Astrocyte of the cerebellum (primary cell): ENCODE measurements at regions not wholly inside any gene's neighbourhood (a gene's known extent, or its start where the extent isn't known, plus 50 kb on each side); places are given as distances from the start of the nearest gene placed in this dataset.

Experiments
- DNase-seq: peaks from one replicate; pipeline ENCODE4 v3.0.0-alpha.2; 2011; ENCODE audit warnings: low read depth
- H3K4me3 ChIP-seq: 2 replicates; pipeline ENCODE4 v1.5.1; 2011; ENCODE audit warnings: mild to moderate bottlenecking, low read depth, low read length, moderate library complexity
- in situ Hi-C: cut with HindIII; loops from 2 replicates; pipeline ENCODE4 v1.10.0; 2017; ENCODE audit warnings: low sequenced_read_pairs
- TF ChIP-seq, protein P1 (sequence below): IDR thresholded peaks from 2 replicates; pipeline ENCODE4 v1.5.1; 2012; ENCODE audit warnings: low read length, low read depth, moderate library complexity, mild to moderate bottlenecking; ENCODE audit errors: missing control alignments

DNA sequence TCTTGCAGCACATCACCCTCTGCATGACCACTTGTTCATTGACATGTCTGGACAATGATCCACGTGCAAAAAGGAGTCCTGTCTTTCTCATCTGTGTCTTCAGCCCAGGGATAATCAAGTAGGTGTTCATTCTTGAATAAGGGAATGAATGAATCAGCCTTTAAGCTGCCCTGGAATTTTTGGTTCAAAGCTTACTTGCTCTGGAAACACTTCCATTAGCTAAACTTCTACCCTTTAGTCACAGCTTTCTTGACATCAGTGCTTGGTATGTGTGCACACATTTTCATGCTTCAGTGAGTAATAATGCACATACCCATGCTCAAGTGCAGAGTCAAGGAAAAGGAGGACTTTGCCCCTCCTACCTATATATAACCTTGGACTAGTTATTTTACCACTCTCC, 103.0 kb upstream of the CDH13 start:
- TF ChIP-seq, protein P1, sequence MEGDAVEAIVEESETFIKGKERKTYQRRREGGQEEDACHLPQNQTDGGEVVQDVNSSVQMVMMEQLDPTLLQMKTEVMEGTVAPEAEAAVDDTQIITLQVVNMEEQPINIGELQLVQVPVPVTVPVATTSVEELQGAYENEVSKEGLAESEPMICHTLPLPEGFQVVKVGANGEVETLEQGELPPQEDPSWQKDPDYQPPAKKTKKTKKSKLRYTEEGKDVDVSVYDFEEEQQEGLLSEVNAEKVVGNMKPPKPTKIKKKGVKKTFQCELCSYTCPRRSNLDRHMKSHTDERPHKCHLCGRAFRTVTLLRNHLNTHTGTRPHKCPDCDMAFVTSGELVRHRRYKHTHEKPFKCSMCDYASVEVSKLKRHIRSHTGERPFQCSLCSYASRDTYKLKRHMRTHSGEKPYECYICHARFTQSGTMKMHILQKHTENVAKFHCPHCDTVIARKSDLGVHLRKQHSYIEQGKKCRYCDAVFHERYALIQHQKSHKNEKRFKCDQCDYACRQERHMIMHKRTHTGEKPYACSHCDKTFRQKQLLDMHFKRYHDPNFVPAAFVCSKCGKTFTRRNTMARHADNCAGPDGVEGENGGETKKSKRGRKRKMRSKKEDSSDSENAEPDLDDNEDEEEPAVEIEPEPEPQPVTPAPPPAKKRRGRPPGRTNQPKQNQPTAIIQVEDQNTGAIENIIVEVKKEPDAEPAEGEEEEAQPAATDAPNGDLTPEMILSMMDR = no peak
- no peak for DNase-seq
- no peak overlapping the region for H3K4me3 ChIP-seq
- in situ Hi-C loops = no loop called here

DNA sequence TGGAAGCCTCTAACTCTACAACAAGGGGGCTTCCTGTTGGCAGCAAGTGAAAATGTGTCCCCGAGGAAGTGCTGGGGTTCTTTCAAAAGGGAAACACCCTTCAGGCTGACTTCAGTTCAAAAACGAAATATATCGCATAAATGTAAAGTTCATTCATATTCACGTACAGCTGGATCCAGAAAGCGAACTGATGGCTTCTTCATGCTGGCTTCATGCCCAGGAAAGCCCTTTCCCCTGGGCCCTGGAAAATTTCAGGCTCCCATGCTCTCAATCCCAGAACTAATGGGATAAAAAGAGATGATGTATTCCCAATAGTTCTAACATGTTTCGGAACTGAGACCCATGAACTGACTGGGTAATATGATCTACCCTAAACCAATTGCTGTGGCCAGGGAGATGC, 104.7 kb upstream of the CDH13 start:
- in situ Hi-C loops = no loop called here
- DNase-seq = no peak
- TF ChIP-seq, protein P1 = no peak
- H3K4me3 ChIP-seq = no peak overlapping the region

DNA sequence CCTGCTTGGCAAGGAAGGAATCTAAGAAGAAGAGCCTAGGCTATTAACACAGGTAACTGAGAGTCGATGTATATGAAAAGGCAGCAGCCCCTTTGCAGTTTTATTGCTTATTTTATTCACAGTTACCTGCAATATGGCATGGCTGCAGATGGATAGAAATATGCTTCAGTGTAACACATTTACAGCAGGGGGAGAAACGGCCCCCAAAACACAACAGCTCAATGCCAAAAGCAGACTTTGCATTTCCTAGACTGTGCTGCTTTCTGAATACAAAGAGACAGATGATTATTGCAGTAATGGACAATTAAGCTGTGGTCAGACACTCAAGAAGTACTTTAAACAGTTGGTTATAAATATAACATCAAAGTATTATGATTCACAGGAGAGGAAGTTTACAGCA, 108.0 kb upstream of the CDH13 start:
- in situ Hi-C loops = no loop called here
- DNase-seq = no peak
- TF ChIP-seq, protein P1 = no peak

DNA sequence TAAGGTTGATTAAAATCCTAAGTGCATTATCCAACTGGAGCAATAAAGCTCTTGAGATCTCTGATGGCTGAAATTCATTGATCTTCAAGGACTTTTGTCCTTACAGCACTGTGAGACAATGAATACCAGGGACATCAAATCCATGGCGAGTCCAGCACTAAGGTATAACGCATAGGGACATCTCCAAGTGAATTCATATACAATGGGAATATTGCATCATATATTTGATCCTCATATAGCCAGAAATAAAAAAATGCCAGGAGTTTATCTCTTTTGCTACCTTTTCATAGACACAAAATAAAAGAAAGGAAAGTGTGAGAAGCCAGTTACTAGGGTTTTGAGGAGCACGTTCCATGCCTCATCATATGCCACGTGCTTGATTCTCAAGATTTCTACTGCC, 112.5 kb upstream of the CDH13 start:
- DNase-seq = no peak
- H3K4me3 ChIP-seq = no peak overlapping the region
- in situ Hi-C loops = no loop called here
- TF ChIP-seq, protein P1 = no peak

More for the DNA sequence above, 108.0 kb upstream of the CDH13 start:
- no peak overlapping the region for H3K4me3 ChIP-seq

DNA sequence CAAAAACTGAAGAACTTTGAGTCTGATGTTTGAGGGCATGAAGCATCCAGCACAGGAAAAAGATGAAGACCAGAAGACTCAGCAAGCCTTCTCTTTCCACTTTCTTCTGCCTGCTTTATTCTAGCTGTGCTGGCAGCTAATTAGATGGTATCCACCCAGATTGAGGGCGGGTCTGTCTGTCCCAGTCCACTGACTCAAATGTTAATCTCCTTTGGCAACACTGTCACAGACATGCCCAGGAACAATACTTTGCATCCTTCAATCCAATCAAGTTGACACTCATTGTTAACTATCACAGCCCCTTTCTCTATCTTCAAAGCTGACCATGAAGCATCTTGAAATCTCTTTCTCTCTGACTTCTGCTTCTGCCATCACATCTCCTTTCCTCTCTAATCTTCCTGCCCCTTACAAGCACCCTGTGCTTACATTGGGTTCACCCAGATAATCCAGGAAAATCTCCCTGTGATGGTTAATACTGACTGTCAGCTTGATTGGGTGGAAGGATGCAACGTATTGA, 115.9 kb upstream of the CDH13 start:
- no peak for DNase-seq
- in situ Hi-C loops = no loop called here
- no peak overlapping the region for H3K4me3 ChIP-seq
- TF ChIP-seq, protein P1 = no peak

DNA sequence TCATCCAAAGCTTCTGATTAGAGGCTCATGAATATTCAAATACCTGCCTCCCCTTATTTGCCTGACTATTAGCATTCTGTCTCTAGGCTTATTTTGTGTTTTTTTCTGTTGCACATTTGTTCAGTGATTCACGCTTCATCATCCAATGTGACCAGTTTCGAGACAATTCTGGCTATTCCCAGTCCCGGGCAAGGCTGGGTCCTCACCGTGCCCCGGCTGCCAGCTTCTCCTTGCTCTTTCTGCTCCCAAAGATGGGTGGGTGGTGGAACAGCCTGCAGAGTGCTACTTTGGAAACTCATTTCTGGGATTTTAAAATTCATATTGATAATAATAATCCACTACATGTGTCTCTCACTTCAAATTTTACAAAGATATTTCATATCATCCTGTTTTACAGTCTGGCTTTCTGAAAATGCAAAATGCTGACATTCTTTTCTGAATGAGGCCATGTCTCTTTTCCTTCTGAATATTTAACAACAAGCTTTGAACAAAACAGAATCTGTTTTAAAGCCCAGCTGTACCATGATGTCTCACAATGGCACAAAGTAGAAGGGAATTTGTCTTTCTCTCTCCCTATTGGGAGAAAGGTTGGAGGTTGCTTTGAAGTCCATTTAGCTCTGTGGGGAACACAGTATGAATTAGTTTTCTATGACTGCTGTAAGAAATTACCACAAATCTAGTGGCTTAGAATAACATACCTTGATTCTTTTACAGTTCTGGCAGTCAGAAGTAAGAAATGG, 116.9 kb upstream of the CDH13 start:
- no peak for DNase-seq
- in situ Hi-C loops = no loop called here
- H3K4me3 ChIP-seq = no peak overlapping the region
- TF ChIP-seq, protein P1 = no peak
